Loucy (cell line): ENCODE measurements at regions not wholly inside any gene's neighbourhood (a gene's known extent, or its start where the extent isn't known, plus 50 kb on each side); places are given as distances from the start of the nearest gene placed in this dataset.

Source experiments
- H2AFZ ChIP-seq: fragments of 200-600 bp; sonication (generic); 2 replicates; pipeline ENCODE4 v1.6.0; 2016; ENCODE audit warnings: antibody characterized with exemption, mild to moderate bottlenecking, low read length, moderate library complexity
- H3F3A ChIP-seq: fragments of 200-600 bp; 2 replicates; pipeline ENCODE4 v1.6.0; 2016; ENCODE audit warnings: antibody characterized with exemption, low read depth, mild to moderate bottlenecking
- H3K27me3 ChIP-seq: fragments of 200-600 bp; sonication (generic); 2 replicates; pipeline ENCODE4 v1.6.1; 2014; ENCODE audit warnings: low read length, mild to moderate bottlenecking; ENCODE audit not compliant: insufficient read depth, poor library complexity, severe bottlenecking
- H3K36me3 ChIP-seq: fragments of 200-600 bp; sonication (generic); 2 replicates; pipeline ENCODE4 v1.6.1; 2016; ENCODE audit warnings: low read length; ENCODE audit not compliant: insufficient read depth
- H3K4me1 ChIP-seq: fragments of 200-600 bp; sonication (generic); 2 replicates; pipeline ENCODE4 v1.5.1; 2014; ENCODE audit warnings: low read length, mild to moderate bottlenecking; ENCODE audit not compliant: insufficient read depth, poor library complexity, severe bottlenecking
- H3K4me2 ChIP-seq: fragments of 200-600 bp; sonication (generic); 2 replicates; pipeline ENCODE4 v1.6.0; 2014; ENCODE audit warnings: antibody characterized with exemption, low read length, low read depth, mild to moderate bottlenecking; ENCODE audit not compliant: poor library complexity, severe bottlenecking
- H3K4me3 ChIP-seq: fragments of 200-600 bp; sonication (generic); 2 replicates; pipeline ENCODE4 v1.5.1; 2014; ENCODE audit warnings: low read length, mild to moderate bottlenecking, mixed read lengths; ENCODE audit not compliant: poor library complexity, severe bottlenecking
- H3K79me2 ChIP-seq: fragments of 200-600 bp; sonication (generic); 2 replicates; pipeline ENCODE4 v1.6.1; 2014; ENCODE audit warnings: low read length; ENCODE audit not compliant: insufficient read depth
- H3K9ac ChIP-seq: fragments of 200-600 bp; sonication (generic); 2 replicates; pipeline ENCODE4 v1.6.0; 2014; ENCODE audit warnings: mild to moderate bottlenecking, low read depth, low read length, moderate library complexity; ENCODE audit not compliant: poor library complexity, severe bottlenecking
- H3K9me2 ChIP-seq: fragments of 200-600 bp; sonication (generic); replicated peaks from 2 replicates; pipeline ENCODE4 v1.6.1; 2016; ENCODE audit warnings: low read depth, low read length, mixed read lengths
- H3K9me3 ChIP-seq: fragments of 200-600 bp; sonication (generic); 2 replicates; pipeline ENCODE4 v1.6.1; 2014; ENCODE audit warnings: mild to moderate bottlenecking, antibody characterized with exemption, low read length, low read depth; ENCODE audit not compliant: insufficient read depth
- H4K20me1 ChIP-seq: fragments of 200-600 bp; sonication (generic); 2 replicates; pipeline ENCODE4 v1.6.0; 2014; ENCODE audit warnings: antibody characterized with exemption, low read length, mild to moderate bottlenecking; ENCODE audit not compliant: insufficient read depth, poor library complexity, severe bottlenecking
- CTCF ChIP-seq: fragments of 200-600 bp; sonication (generic); conservative IDR thresholded peaks from 2 replicates; pipeline ENCODE4 v1.5.1; 2014; ENCODE audit warnings: mild to moderate bottlenecking, antibody characterized with exemption, low read length
- EZH2phosphoT487 ChIP-seq: fragments of 200-600 bp; IDR thresholded peaks from 2 replicates; pipeline ENCODE4 v1.6.1; 2018; ENCODE audit warnings: antibody characterized with exemption, mild to moderate bottlenecking, moderate library complexity, borderline replicate concordance

DNA sequence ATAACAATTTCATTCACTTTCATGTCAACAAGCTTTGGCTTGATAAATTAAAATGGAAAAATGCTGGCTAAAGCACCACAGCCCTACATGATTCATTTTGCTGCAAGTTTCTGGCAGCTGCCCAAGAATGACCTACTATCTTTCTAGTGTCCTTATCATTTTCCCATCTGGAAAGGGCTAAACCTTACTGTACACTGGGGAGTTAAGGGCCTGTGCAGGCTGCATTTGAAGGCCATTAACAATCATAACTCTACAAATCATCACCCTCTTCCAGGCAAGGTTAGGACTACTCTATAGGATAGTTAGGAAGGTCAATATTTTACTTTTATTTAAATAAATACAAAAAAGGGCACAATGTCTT is 579.7 kb upstream of the ZNF608 start:
- H3F3A ChIP-seq: no peaks in the 10 kb centered on the region
- H3K9me2 ChIP-seq: no peaks in the 10 kb centered on the region
- H3K9me3 ChIP-seq: no peaks in the 10 kb centered on the region
- H4K20me1 ChIP-seq: no peaks in the 10 kb centered on the region
- H3K79me2 ChIP-seq: no peaks in the 10 kb centered on the region
- no peaks in the 10 kb centered on the region for H3K27me3 ChIP-seq
- H3K4me3 ChIP-seq: no peak overlapping the region
- H3K36me3 ChIP-seq: no peaks in the 10 kb centered on the region
- no peak overlapping the region for H2AFZ ChIP-seq
- H3K4me1 ChIP-seq: no peaks in the 10 kb centered on the region
- no peak overlapping the region for H3K9ac ChIP-seq
- TF ChIP-seq EZH2phosphoT487: no peak
- TF ChIP-seq CTCF: no peak
- H3K4me2 ChIP-seq: no peak overlapping the region

- H3K36me3 ChIP-seq: no peaks in the 10 kb centered on the region
- TF ChIP-seq EZH2phosphoT487: no peak
- no peak for TF ChIP-seq CTCF
- H3F3A ChIP-seq: no peaks in the 10 kb centered on the region
- H3K4me3 ChIP-seq: no peak overlapping the region
- no peaks in the 10 kb centered on the region for H3K79me2 ChIP-seq
- H3K4me1 ChIP-seq: no peaks in the 10 kb centered on the region
- no peaks in the 10 kb centered on the region for H3K27me3 ChIP-seq
- no peaks in the 10 kb centered on the region for H3K9me3 ChIP-seq
- no peak overlapping the region for H3K4me2 ChIP-seq
- no peak overlapping the region for H2AFZ ChIP-seq
- no peaks in the 10 kb centered on the region for H4K20me1 ChIP-seq
- H3K9ac ChIP-seq: no peak overlapping the region
- no peaks in the 10 kb centered on the region for H3K9me2 ChIP-seq
These were observed 581.2 kb upstream of the ZNF608 start for GRCh38 chr5:125327676-125328075.

- Histone ChIP-seq H3K4me3 (no peak overlapping the region), H3K79me2 (no peaks in the 10 kb centered on the region), H3K36me3 (no peaks in the 10 kb centered on the region), H2AFZ (no peak overlapping the region), H3K4me2 (no peak overlapping the region), H3K27me3 (no peaks in the 10 kb centered on the region), H4K20me1 (no peaks in the 10 kb centered on the region), H3K9me2 (no peaks in the 10 kb centered on the region), H3K4me1 (no peaks in the 10 kb centered on the region), H3K9ac (no peak overlapping the region), H3K9me3 (no peaks in the 10 kb centered on the region), H3F3A (no peaks in the 10 kb centered on the region)
- TF ChIP-seq EZH2phosphoT487: no peak
- no peak for TF ChIP-seq CTCF
These were observed 585.7 kb upstream of the ZNF608 start for GRCh38 chr5:125331987-125332598.
